Endodermal cell (in vitro differentiated cells): ENCODE measurements at regions not wholly inside any gene's neighbourhood (a gene's known extent, or its start where the extent isn't known, plus 50 kb on each side); places are given as distances from the start of the nearest gene placed in this dataset.

Source experiments
- DNase-seq: peaks from one replicate; pipeline ENCODE4 v3.0.0-alpha.2; 2017
- H3K27ac ChIP-seq: 2 replicates; pipeline ENCODE4 v1.5.1; 2013; ENCODE audit warnings: mild to moderate bottlenecking, low read depth, low read length, moderate library complexity
- H3K27me3 ChIP-seq: 2 replicates; pipeline ENCODE4 v1.6.1; 2013; ENCODE audit warnings: mild to moderate bottlenecking, low read length, moderate library complexity; ENCODE audit not compliant: insufficient read depth, control insufficient read depth, poor library complexity, severe bottlenecking
- H3K36me3 ChIP-seq: 2 replicates; pipeline ENCODE4 v1.7.0; 2013; ENCODE audit warnings: mild to moderate bottlenecking, low read length, moderate library complexity; ENCODE audit not compliant: control insufficient read depth, insufficient read depth
- H3K4me1 ChIP-seq: one replicate; pipeline ENCODE4 v1.7.0; 2013; ENCODE audit warnings: low read length; ENCODE audit not compliant: control insufficient read depth, insufficient read depth
- H3K4me3 ChIP-seq: 2 replicates; pipeline ENCODE4 v1.5.1; 2013; ENCODE audit warnings: mild to moderate bottlenecking, low read length, moderate library complexity
- H3K9ac ChIP-seq: 2 replicates; pipeline ENCODE4 v1.6.1; 2013; ENCODE audit warnings: mild to moderate bottlenecking, low read length, moderate library complexity; ENCODE audit not compliant: poor library complexity, severe bottlenecking; ENCODE audit errors: extremely low read depth
- H3K9me3 ChIP-seq: 2 replicates; pipeline ENCODE4 v1.6.1; 2013; ENCODE audit warnings: mild to moderate bottlenecking, low read length, moderate library complexity; ENCODE audit not compliant: control insufficient read depth
- H3K27ac Mint-ChIP-seq: 2 replicates; pipeline ENCODE4 v1.8.0; 2020; ENCODE audit warnings: mixed read lengths
- H3K27me3 Mint-ChIP-seq: 2 replicates; pipeline ENCODE4 v1.8.0; 2021; ENCODE audit warnings: mild to moderate bottlenecking, mixed read lengths; ENCODE audit not compliant: insufficient read depth
- H3K36me3 Mint-ChIP-seq: 2 replicates; pipeline ENCODE4 v1.8.0; 2020; ENCODE audit warnings: low read depth, mixed read lengths
- H3K4me1 Mint-ChIP-seq: 2 replicates; pipeline ENCODE4 v1.8.0; 2020; ENCODE audit warnings: mixed read lengths
- H3K4me3 Mint-ChIP-seq: 2 replicates; pipeline ENCODE4 v1.8.0; 2020; ENCODE audit warnings: mild to moderate bottlenecking, moderate library complexity, mixed read lengths
- H3K9me3 Mint-ChIP-seq: 2 replicates; pipeline ENCODE4 v1.8.0; 2020; ENCODE audit warnings: mild to moderate bottlenecking, mixed read lengths
- WGBS, 2 experiments: methylation state at CpG; one replicate each; pipeline versions ENCODE4 v1.1.5 to v1.1.7; 2013; ENCODE audit warnings: missing lambda C conversion rate in 2 of 2, mixed read lengths in 1 of 2; ENCODE audit not compliant: insufficient coverage in 1 of 2, insufficient read length in 1 of 2; 5-methylcytosine and 5-hydroxymethylcytosine counted together
- TF ChIP-seq, protein P1 (sequence below): fragments of 200-600 bp; sonication (generic); conservative IDR thresholded peaks from 2 replicates; pipeline ENCODE4 v1.5.0; 2021; ENCODE audit warnings: antibody characterized with exemption, mild to moderate bottlenecking

DNA sequence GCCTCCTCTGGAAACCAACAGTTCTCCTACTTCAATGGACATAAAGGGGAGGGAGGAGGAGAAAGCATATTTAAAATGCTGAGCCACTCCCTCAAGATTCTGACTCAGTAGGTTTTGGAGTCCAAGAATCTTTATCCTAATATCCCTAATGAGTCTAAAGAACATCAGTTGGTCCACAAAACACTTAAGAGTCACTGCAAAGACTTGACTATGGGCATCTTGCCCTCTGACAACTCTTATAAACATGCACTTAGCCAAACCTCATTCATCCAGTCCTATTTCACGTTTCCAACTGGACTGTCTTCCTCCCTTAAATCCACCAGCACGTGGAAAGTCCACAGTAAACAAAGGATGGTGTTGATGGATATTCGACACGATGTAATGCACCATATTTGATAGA lies 172.5 kb downstream of the FAM114A2 start:
- WGBS, 2 experiments = 90 to 93% methylated on average over 2 to 4 of the region's 4 CpGs
- Mint-ChIP-seq H3K9me3 (peaks cover 8% of the 10 kb centered on the region), H3K36me3 (no peaks in the 10 kb centered on the region), H3K4me1 (peaks cover 6% of the 10 kb centered on the region), H3K27ac (no peak overlapping the region), H3K4me3 (no peak overlapping the region), H3K27me3 (peaks cover 29% of the 10 kb centered on the region)
- DNase-seq = no peak
- Histone ChIP-seq H3K36me3 (no peaks in the 10 kb centered on the region), H3K9ac (no peak overlapping the region), H3K27me3 (no peaks in the 10 kb centered on the region), H3K4me3 (no peak overlapping the region), H3K9me3 (peaks cover 7% of the 10 kb centered on the region), H3K4me1 (peaks cover 4% of the 10 kb centered on the region), H3K27ac (no peak overlapping the region)
- TF ChIP-seq, protein P1, sequence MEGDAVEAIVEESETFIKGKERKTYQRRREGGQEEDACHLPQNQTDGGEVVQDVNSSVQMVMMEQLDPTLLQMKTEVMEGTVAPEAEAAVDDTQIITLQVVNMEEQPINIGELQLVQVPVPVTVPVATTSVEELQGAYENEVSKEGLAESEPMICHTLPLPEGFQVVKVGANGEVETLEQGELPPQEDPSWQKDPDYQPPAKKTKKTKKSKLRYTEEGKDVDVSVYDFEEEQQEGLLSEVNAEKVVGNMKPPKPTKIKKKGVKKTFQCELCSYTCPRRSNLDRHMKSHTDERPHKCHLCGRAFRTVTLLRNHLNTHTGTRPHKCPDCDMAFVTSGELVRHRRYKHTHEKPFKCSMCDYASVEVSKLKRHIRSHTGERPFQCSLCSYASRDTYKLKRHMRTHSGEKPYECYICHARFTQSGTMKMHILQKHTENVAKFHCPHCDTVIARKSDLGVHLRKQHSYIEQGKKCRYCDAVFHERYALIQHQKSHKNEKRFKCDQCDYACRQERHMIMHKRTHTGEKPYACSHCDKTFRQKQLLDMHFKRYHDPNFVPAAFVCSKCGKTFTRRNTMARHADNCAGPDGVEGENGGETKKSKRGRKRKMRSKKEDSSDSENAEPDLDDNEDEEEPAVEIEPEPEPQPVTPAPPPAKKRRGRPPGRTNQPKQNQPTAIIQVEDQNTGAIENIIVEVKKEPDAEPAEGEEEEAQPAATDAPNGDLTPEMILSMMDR = no peak

DNA sequence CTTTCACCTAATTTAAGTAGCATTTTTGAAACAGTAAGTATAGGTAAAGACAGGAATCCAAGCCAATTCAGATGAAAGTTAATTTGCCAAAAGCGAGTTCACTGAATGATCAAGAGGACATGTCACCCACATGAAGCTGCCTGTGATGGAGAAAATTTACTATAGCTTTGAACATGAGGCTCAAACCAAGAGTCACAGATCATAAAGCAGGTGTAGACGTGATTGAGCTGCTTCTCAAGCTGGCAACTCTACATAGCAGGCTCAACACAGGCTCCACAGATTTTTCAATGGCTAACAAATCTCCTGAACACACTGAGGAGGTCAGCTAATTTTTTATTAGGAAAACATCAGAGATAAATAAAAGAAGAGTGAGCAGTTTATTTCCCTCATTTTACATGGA lies 173.7 kb downstream of the FAM114A2 start:
- TF ChIP-seq, protein P1 = no peak
- Mint-ChIP-seq H3K9me3 (peaks cover 8% of the 10 kb centered on the region), H3K36me3 (no peaks in the 10 kb centered on the region), H3K4me1 (peaks cover 6% of the 10 kb centered on the region), H3K27ac (no peak overlapping the region), H3K4me3 (no peak overlapping the region), H3K27me3 (peaks cover 37% of the 10 kb centered on the region)
- peaks cover 7% of the 10 kb centered on the region for H3K9me3 ChIP-seq
- H3K27me3 ChIP-seq = no peaks in the 10 kb centered on the region
- H3K9ac ChIP-seq = no peak overlapping the region
- H3K4me3 ChIP-seq = no peak overlapping the region
- WGBS, 2 experiments = 79 to 83% methylated on average over 1 to 2 of the region's 2 CpGs
- DNase-seq = no peak
- no peaks in the 10 kb centered on the region for H3K36me3 ChIP-seq
- no peak overlapping the region for H3K27ac ChIP-seq
- peaks cover 4% of the 10 kb centered on the region for H3K4me1 ChIP-seq

DNA sequence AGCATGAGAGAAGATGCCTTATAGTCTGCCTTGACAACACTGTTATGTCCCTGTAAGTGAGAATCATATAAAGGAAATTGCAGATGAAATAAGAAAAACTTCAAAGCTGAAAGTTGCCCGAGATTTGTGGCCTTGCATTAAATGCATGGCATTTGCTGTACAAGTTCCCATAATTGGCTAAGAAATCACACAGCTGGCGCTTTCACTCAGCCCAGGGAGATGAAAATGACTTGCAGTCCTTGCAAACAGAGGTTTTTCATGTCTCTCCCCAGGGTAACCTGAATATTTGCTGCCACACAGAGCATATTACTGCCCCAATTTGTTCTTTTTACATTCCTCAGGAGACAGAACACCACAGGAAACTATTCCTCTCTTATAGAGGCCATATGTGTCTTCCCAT lies 174.8 kb downstream of the FAM114A2 start:
- Mint-ChIP-seq H3K27me3 (peaks cover 40% of the 10 kb centered on the region), H3K4me1 (peaks cover 6% of the 10 kb centered on the region), H3K9me3 (peaks cover 8% of the 10 kb centered on the region), H3K36me3 (no peaks in the 10 kb centered on the region), H3K27ac (no peak overlapping the region), H3K4me3 (no peak overlapping the region)
- Histone ChIP-seq H3K27me3 (no peaks in the 10 kb centered on the region), H3K9ac (no peak overlapping the region), H3K9me3 (peaks cover 7% of the 10 kb centered on the region), H3K36me3 (no peaks in the 10 kb centered on the region), H3K4me3 (no peak overlapping the region), H3K27ac (no peak overlapping the region), H3K4me1 (peaks cover 4% of the 10 kb centered on the region)
- TF ChIP-seq, protein P1 = no peak
- no peak for DNase-seq
- WGBS, 2 experiments = 92 to 96% methylated on average over 2 of the region's 2 CpGs
